OCI-LY1 (cell line): ENCODE measurements at regions not wholly inside any gene's neighbourhood (a gene's known extent, or its start where the extent isn't known, plus 50 kb on each side); places are given as distances from the start of the nearest gene placed in this dataset.

Experiments
- CTCF ChIP-seq: fragments of 200-600 bp; sonication (generic), shearing (Covaris generic); IDR thresholded peaks from 2 replicates; pipeline ENCODE4 v1.5.1; 2017; ENCODE audit warnings: mild to moderate bottlenecking, antibody characterized with exemption, low read length, moderate library complexity, mixed read lengths
- EZH2 ChIP-seq: fragments of 200-600 bp; sonication (generic), shearing (Covaris generic); IDR thresholded peaks from 2 replicates; pipeline ENCODE4 v1.8.0; 2017; ENCODE audit warnings: borderline replicate concordance, mixed run types, mild to moderate bottlenecking, antibody characterized with exemption, low read length, moderate library complexity, mixed read lengths

DNA sequence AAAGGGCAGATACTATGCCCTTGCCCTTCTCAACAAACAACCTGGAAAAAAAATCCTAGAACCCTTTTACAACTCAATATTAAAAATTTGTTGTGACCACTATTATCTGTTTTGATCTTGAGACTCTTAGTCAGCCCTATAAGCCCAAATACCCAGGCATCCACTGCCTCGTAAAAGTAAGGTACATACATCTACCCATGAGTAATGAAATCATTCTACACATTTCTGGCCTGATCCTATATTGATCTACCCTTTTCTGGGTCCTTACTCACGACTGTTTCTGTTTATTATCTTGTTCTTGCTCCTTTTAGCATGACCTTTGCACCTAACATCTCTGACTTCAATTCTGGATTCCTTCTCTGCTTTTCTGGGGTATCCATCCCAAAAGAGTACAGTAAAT is 56.8 kb downstream of the SCG2 start:
- TF ChIP-seq CTCF (no peak), EZH2 (no peak)
